Transverse colon (tissue), 4 donors: ENCODE measurements at regions not wholly inside any gene's neighbourhood (a gene's known extent, or its start where the extent isn't known, plus 50 kb on each side); places are given as distances from the start of the nearest gene placed in this dataset.

Experiments used
- DNase-seq: peaks from one replicate; pipeline ENCODE4 v3.0.0-alpha.2; 2019
- H3K27ac ChIP-seq, 4 donors: fragments of 200-600 bp; sonication (generic); 2 replicates each; pipeline ENCODE4 v1.5.1; 2016 to 2018; ENCODE audit warnings: inconsistent platforms in 4 of 4
- H3K27me3 ChIP-seq: fragments of 200-600 bp; sonication (generic); 2 replicates; pipeline ENCODE4 v1.5.1; 2017; ENCODE audit warnings: inconsistent platforms
- H3K36me3 ChIP-seq, 4 donors: fragments of 200-600 bp; sonication (generic); 2 replicates each; pipeline ENCODE4 v1.5.1; 2017 to 2019; ENCODE audit warnings: inconsistent platforms in 4 of 4
- H3K4me1 ChIP-seq, 4 donors: fragments of 200-600 bp; sonication (generic); 2 replicates each; pipeline ENCODE4 v1.5.1; 2017 to 2020; ENCODE audit warnings: inconsistent platforms in 4 of 4
- H3K4me3 ChIP-seq, 4 donors: fragments of 200-600 bp; sonication (generic); 1 replicate in 1 of 4; 2 replicates in 3 of 4; pipeline versions ENCODE4 v1.5.1 to v1.6.1; 2017 to 2019; ENCODE audit warnings: inconsistent platforms in 4 of 4
- H3K9me3 ChIP-seq, 2 donors: fragments of 200-600 bp; sonication (generic); 2 replicates each; pipeline ENCODE4 v1.5.1; 2017 to 2019; ENCODE audit warnings: inconsistent platforms in 2 of 2
- CTCF ChIP-seq, 5 experiments: fragments of 200-600 bp in 3 of 5; fragments of 450-650 bp in 2 of 5; sonication (generic) in 3 of 5; IDR thresholded peaks; 1 replicate in 2 of 5; 2 replicates in 3 of 5; pipeline ENCODE4 v1.5.1; 2016 to 2017; ENCODE audit warnings: antibody characterized with exemption in 5 of 5, inconsistent platforms in 3 of 5, mild to moderate bottlenecking in 2 of 5, moderate library complexity in 1 of 5
- EP300 ChIP-seq: sonication (generic); formaldehyde crosslinking; IDR thresholded peaks from one replicate; pipeline ENCODE4 v1.6.1; 2017; ENCODE audit warnings: antibody characterized with exemption, low read depth
- POLR2A ChIP-seq: fragments of 450-650 bp; IDR thresholded peaks from one replicate; pipeline ENCODE4 v1.6.1; 2016; ENCODE audit warnings: antibody characterized with exemption, mild to moderate bottlenecking, moderate library complexity
- POLR2AphosphoS5 ChIP-seq, 3 donors: sonication (generic); formaldehyde crosslinking; IDR thresholded peaks; one replicate each; pipeline ENCODE4 v1.6.1; 2016; ENCODE audit warnings: antibody characterized with exemption in 3 of 3
- WGBS, 2 donors: methylation state at CpG; one replicate each; pipeline ENCODE4 v1.1.5; 2018; ENCODE audit warnings: low coverage in 1 of 2; 5-methylcytosine and 5-hydroxymethylcytosine counted together
- in situ Hi-C, 4 donors: fragments of 200-750 bp; cut with MboI; loops; one replicate each; pipeline versions ENCODE4 v1.15.0 to v1.15.1; 2017; ENCODE audit warnings: low sequenced_read_pairs in 3 of 4, low pct_ligation_motif_present in 1 of 4, low pct_unique_long_range_greater_than_20kb in 1 of 4
- intact Hi-C: fragments of 100-400 bp; cut with DNase I; formaldehyde crosslinking; loops from one replicate; pipeline ENCODE4 v1.15.1; 2023; ENCODE audit warnings: low total_unique reads

DNA sequence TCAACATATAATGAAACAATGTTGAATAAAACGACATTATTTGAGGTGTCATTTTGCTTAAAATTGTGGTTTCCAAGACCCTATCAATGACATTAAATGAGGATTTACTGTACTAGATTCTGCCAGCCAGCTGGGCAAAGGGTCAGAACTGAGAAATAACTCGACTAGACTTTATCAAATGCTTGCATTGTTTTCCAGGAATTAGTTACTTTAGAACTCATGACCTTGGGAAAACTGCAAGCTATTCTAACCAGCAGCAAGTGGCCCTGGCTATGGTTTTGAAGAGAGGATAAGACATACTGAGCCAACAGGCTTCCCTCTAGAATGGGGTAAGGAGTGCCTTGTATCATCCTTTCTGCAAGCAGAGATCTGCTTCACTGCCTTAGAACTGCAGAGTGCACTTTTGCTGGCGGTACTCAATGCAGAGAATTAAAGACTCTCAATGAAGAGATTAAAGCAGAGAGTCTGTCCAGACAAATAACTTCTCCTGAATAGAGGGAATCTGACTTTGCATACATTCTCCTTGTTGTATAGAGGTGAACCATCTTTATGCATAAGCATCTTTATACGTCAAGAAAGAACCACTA, 281.5 kb downstream of the ARL4A start:
- in situ Hi-C loops: no loop called here
- no peaks in the 10 kb centered on the region for H3K27me3 ChIP-seq
- no peaks in the 10 kb centered on the region for H3K4me1 ChIP-seq
- TF ChIP-seq POLR2A (no peak), CTCF (IDR thresholded peaks at IDR 0.05) (no peak), POLR2AphosphoS5 (IDR thresholded peaks at IDR 0.05) (no peak), EP300 (no peak)
- no peak overlapping the region for H3K4me3 ChIP-seq
- intact Hi-C loops: no loop called here
- H3K36me3 ChIP-seq: no peaks in the 10 kb centered on the region
- no peaks in the 10 kb centered on the region for H3K9me3 ChIP-seq
- no peak overlapping the region for H3K27ac ChIP-seq
- DNase-seq: no peak
- WGBS, 2 donors: 75 to 96% methylated on average over 2 to 4 of the region's 4 CpGs

DNA sequence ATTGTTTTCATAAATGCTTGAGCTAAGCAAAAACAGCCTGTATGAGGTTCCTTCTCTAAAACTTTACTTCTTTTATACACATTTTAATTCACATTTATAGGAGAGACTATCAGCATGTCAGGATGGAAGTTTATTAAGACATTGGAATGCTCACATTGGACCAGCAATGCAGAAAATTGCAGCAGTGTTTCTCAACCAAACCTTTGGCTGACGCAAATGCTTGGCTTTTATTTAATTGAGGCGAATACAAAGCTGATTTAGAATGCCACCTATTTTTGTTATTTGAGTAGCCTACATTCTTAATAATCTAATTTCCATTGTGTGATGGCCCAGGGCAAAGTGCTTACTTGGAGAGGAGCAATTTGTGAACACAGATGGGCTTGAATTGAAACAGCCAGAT, 283.2 kb downstream of the ARL4A start:
- Histone ChIP-seq H3K9me3 (no peaks in the 10 kb centered on the region), H3K27me3 (no peaks in the 10 kb centered on the region), H3K36me3 (no peaks in the 10 kb centered on the region), H3K4me1 (no peaks in the 10 kb centered on the region), H3K4me3 (no peak overlapping the region), H3K27ac (no peak overlapping the region)
- intact Hi-C loops: no loop called here
- no peak for DNase-seq
- in situ Hi-C loops: no loop called here
- 60 to 80% methylated on average over 1 to 2 of the region's 2 CpGs for WGBS, 2 donors
- TF ChIP-seq POLR2A (no peak), CTCF (IDR thresholded peaks at IDR 0.05) (no peak), EP300 (no peak), POLR2AphosphoS5 (IDR thresholded peaks at IDR 0.05) (no peak)

- H3K27me3 ChIP-seq: no peaks in the 10 kb centered on the region
- no peaks in the 10 kb centered on the region for H3K36me3 ChIP-seq
- intact Hi-C loops: no loop called here
- H3K4me1 ChIP-seq: no peaks in the 10 kb centered on the region
- no peak overlapping the region for H3K4me3 ChIP-seq
- H3K27ac ChIP-seq: no peak overlapping the region
- in situ Hi-C loops: no loop called here
- whole genome bisulfite sequencing, 2 donors: 84 to 88% methylated on average over 4 to 5 of the region's 5 CpGs
- no peak for DNase-seq
- H3K9me3 ChIP-seq: no peaks in the 10 kb centered on the region
- no peak for TF ChIP-seq POLR2A
- TF ChIP-seq EP300: no peak
- no peak for TF ChIP-seq POLR2AphosphoS5 (IDR thresholded peaks at IDR 0.05)
- TF ChIP-seq CTCF (IDR thresholded peaks at IDR 0.05): no peak
These were observed 287.2 kb downstream of the ARL4A start for GRCh38 chr7:12974451-12975166.

GRCh38 chr7:12975412-12975811, 288.0 kb downstream of the ARL4A start:
- Histone ChIP-seq H3K27me3 (no peaks in the 10 kb centered on the region), H3K36me3 (no peaks in the 10 kb centered on the region), H3K4me1 (no peaks in the 10 kb centered on the region), H3K4me3 (no peak overlapping the region), H3K9me3 (no peaks in the 10 kb centered on the region), H3K27ac (no peak overlapping the region)
- no peak for DNase-seq
- intact Hi-C loops (no loop called here), in situ Hi-C loops (no loop called here)
- TF ChIP-seq POLR2A (no peak), POLR2AphosphoS5 (IDR thresholded peaks at IDR 0.05) (no peak), CTCF (IDR thresholded peaks at IDR 0.05) (no peak), EP300 (no peak)
